AG04449 (cell line): ENCODE measurements at regions not wholly inside any gene's neighbourhood (a gene's known extent, or its start where the extent isn't known, plus 50 kb on each side); places are given as distances from the start of the nearest gene placed in this dataset.

Source experiments
- CTCF ChIA-PET: fragments of 350-600 bp; formaldehyde crosslinking; extraction: SDS; loops from one replicate; lab custom pipeline; 2021; ENCODE audit warnings: antibody characterized with exemption; lab: Yijun Ruan, JAX
- POLR2A ChIA-PET: fragments of 400-600, 350-600 bp; formaldehyde crosslinking; extraction: SDS; loops from one replicate; lab custom pipeline; 2020; ENCODE audit warnings: antibody characterized with exemption, inconsistent platforms; lab: Yijun Ruan, JAX
- DNase-seq: peaks from one replicate; pipeline ENCODE4 v3.0.0-alpha.2; 2010; ENCODE audit warnings: low read depth, low spot score
- H3K4me3 ChIP-seq: 2 replicates; pipeline ENCODE4 v1.5.1; 2011; ENCODE audit warnings: low read depth, mild to moderate bottlenecking, control low read depth, low read length
- CTCF ChIP-seq: IDR thresholded peaks from one replicate; pipeline ENCODE4 v1.5.1; 2011; ENCODE audit warnings: mild to moderate bottlenecking, moderate library complexity, low read length, control low read depth, inconsistent platforms; ENCODE audit not compliant: insufficient read depth; ENCODE audit errors: missing control alignments

- H3K4me3 ChIP-seq = no peak overlapping the region
- TF ChIP-seq CTCF = no peak
- CTCF ChIA-PET = no interaction called here
These were observed 1045.1 kb downstream of the ADGRL2 start for GRCh38 chr1:82845866-82846265.

GRCh38 chr1:82844911-82845827 is 1044.4 kb downstream of the ADGRL2 start:
- ChIA-PET POLR2A (no interaction called here), CTCF (no interaction called here)
- DNase-seq = no peak
- TF ChIP-seq CTCF = no peak
- no peak overlapping the region for H3K4me3 ChIP-seq

More at GRCh38 chr1:82845866-82846265, 1045.1 kb downstream of the ADGRL2 start:
- POLR2A ChIA-PET = no interaction called here
- no peak for DNase-seq

- no peak for TF ChIP-seq CTCF
- POLR2A ChIA-PET = no interaction called here
- CTCF ChIA-PET = no interaction called here
- DNase-seq = no peak
- no peak overlapping the region for H3K4me3 ChIP-seq
These were observed 1043.7 kb downstream of the ADGRL2 start for GRCh38 chr1:82844447-82844846.

- TF ChIP-seq CTCF = no peak
- no peak overlapping the region for H3K4me3 ChIP-seq
- POLR2A ChIA-PET = no interaction called here
- CTCF ChIA-PET = no interaction called here
- DNase-seq = no peak
These were observed 1043.1 kb downstream of the ADGRL2 start for GRCh38 chr1:82843876-82844275.

- POLR2A ChIA-PET = no interaction called here
These were observed 1039.5 kb downstream of the ADGRL2 start for GRCh38 chr1:82840192-82840591.

More at GRCh38 chr1:82840192-82840591, 1039.5 kb downstream of the ADGRL2 start:
- DNase-seq = no peak
- H3K4me3 ChIP-seq = no peak overlapping the region
- no peak for TF ChIP-seq CTCF
- CTCF ChIA-PET = no interaction called here
